SK-N-MC (cell line): ENCODE measurements at regions not wholly inside any gene's neighbourhood (a gene's known extent, or its start where the extent isn't known, plus 50 kb on each side); places are given as distances from the start of the nearest gene placed in this dataset.

Experiments
- EZH2 ChIP-seq: fragments of 200-600 bp; sonication (generic); IDR thresholded peaks from one replicate; pipeline ENCODE4 v1.6.1; 2017; ENCODE audit warnings: antibody characterized with exemption
- POLR2AphosphoS5 ChIP-seq: IDR thresholded peaks from 2 replicates; pipeline ENCODE4 v1.6.1; 2012; ENCODE audit warnings: mild to moderate bottlenecking, low read depth, low read length, borderline replicate concordance

GRCh38 chr3:153095441-153095840 lies 66.6 kb upstream of the RAP2B start:
- no peak for TF ChIP-seq EZH2
- no peak for TF ChIP-seq POLR2AphosphoS5
